ENCODE measurements at regions not wholly inside any gene's neighbourhood (a gene's known extent, or its start where the extent isn't known, plus 50 kb on each side); places are given as distances from the start of the nearest gene placed in this dataset.
"Not testable (repeated sequence)": the region's sequence is repeated elsewhere in the genome, so short reads cannot be mapped to it uniquely, and the experiment has no call there.

DNA sequence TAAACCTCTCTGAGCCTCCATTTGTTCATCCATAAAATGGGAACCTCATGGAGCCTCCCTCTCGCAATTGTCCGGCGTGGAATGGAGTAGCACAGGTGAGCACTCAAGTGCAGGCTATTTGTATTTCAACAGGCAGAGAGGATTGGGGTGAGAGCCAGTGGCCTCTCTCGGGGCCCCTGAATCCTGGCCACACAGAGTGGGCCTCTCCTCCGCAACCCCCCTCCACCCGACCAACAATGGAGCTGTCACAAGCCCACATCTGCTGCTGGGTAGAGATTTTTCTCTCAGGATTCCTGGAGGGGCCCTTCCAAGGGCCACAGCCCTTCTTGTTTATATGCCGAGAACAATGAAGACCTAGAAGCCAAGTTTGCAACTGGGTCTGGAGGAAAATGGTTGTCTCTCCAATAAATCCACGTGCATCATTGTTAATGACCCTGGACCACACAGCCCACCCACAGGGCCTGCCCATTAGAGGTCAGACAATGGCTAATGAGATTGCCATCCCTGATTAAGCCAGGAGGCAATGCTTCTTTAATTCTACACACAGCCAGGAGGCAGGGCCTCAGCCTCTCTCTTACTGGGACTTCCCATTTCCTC is 233.0 kb downstream of the ANKRD60 start:
- no peak for DNase-seq

DNA sequence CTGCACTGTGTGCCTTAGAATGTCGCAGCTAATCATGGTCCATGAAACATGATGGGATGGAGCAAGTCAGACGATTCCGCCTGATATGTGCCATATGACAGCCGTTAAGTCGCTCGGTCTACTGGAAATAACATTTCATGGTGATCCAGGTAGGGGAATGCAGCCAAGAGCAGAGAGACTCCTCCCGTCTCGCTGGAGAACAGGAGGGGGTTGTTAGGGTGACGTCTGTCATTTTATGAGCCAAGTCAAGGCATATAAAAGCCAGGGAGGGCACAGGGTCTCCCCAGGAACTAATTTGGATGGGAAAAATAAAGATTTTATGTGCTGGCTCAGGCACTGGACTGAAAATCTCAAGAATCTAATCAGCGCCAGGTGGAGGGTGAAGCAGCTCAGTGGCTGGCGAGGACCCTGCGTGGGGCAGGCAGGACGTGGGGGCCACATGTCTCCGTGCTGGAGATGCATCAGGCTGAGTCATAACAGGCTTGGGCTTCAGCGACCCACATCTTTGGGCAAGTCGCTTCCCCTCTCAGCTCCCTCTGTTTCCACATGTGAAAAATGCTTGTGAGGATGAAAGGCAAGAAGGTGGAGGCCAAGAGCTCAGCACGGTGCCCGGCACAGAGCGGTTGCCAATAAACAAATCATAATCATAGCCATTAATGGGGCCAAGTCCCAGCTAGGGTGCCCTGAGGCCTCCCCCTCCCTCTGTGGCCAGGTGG is 234.6 kb downstream of the ANKRD60 start:
- DNase-seq = no peak

DNA sequence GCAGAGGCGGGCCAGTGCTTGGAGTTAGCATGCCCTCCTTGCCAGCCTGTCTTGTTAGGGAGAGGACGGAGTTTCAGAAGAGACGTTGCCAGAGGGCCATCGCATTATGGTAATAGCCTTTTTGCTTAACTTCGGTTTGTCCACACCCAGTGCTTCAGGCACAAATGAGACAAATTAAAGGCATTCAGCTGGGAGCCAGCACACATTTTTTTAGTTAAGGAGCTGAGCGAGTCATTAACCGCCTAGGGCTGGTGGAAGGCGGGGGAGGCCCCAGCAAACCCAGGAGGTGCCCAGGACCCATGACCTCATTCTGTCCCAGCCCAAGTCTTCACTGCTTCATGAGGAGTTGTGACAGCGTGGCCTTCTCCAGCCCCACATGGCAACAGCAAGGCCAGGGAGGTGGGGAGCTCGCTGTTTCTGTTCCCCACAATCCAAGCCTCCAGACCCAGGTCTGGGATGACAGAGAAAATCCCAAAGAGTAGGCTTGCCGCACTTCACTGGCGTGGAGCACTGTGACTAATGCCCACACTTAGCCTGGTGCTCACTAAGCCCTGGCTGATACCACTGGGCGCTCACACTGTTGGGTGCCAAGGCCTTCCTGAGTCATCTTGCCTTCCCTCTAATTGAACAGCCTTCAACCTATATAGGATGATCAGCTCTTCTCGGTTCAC is 237.1 kb downstream of the ANKRD60 start:
- peak; percentile 65 for DNase-seq

DNA sequence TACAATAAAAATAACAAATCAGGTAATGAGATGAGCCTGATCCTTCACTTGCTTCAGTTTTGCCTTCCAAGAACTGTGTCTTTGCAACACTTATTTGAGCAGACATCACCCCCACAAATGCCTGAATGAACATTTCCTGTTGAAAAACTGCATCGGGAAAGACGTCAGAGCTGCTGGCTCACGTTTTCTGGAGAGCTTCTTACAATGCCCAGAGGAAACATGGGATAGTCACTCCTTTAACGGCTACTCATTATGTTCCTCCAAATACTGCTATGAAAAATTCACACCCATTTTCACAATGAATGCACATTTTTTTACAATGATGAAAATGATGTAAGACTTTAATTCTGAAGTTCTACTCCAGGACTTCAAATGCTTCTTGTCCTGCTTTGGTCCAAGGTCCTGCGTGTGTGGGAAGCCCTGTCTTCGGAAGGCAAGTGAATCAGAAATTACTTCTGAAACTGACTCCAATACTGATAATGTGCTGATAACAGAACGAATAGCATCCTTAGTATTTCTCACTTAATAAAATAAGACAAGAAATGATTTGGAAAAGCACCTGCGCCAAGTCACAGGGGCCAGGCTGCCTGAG is 238.0 kb downstream of the ANKRD60 start:
- peak; percentile 67 for DNase-seq

DNA sequence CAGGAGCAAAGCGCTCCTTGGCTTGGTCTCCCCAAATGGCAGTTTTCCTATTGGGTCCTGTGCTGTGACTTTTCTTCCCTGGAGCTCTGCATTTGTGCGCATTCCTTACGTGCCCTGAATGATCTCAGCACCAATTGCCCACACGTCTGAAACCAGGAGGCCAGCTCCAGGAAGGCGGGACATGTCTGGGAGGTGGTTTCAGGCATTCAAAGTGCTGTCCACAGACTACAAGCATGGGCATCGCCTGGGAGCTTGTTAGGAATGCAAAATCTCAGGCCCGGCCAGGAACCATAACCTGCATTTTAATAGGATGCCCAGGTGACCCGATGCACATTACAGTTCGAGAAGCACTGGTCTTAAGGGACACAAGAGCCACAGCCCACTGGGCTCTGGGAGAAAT is 239.6 kb downstream of the ANKRD60 start:
- DNase-seq = no peak

DNA sequence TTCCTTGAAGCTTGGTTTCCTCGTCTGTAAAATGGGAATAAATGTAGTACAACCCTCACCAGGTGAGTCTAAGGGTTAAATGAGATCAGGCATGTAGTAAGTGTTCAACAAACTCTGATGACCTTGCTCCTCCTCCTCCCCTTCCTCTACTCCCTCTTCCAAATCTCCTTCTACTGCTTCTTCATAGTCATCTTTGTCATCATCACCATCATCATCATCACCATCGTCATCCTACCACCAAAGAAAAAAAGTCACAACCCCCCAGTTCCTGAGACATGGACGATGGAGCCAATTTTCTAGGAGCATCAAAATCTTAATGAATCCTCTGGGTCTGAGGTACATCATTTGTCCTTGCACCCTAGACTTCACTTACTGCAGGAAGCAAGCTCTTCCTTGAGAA is 240.0 kb downstream of the ANKRD60 start:
- DNase-seq = no peak

DNA sequence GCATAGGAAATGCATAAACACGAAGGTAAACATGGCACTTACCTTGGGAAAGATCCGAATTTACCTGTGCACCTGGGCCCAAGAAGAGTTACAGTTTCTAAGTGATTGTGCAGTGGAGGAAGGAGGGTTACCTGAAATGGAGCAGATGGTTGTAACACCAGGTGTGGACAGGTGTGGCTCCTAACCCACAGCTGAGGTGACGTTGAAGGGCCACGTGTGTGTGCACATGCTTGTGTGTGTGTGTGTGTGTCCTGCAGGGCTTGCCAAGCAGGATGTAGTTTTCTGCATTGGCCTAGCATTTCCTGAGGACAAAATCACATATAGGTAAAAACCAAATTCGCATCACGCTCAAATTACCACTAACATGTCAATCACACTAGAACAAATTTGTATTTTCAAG is 240.8 kb downstream of the ANKRD60 start:
- DNase-seq = no peak

DNA sequence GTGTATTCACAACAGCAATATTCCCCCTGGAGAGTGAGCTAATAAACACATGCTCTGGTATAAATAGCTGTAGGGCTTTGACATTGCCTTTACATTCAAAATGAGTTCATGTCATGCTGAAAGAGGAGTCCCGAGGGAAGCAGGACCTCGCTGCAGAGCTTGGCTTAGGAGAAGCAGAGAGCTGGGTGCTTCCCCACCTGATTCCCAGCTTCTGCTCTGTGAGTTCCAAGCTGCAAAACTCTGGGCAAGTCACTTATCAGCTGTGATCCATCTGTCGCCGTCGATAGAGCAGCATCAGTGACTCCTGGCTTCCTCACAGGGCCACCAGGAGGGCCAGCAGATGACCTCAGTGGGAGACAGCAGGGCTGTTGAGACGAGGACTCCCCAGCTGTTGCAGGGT is 241.8 kb downstream of the ANKRD60 start:
- no peak for DNase-seq

DNA sequence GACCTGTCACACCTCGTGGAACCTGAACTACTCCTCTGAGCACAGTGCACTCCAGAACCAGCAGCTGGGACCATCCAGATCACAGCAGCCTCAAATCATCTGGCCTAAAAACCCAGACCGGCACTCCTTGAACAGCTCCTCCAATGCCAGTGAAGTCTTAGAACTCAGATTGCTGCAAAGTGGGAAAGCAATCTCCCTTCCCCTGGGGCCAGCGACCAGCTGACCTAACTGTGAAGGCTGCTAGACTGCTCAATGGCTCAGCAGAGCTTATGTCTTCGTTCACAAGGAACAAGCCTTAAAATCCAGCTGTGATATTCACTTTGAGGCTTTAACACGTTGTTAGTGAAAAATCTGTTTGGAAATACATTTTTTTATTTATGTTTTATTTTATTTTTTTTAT is 243.2 kb downstream of the ANKRD60 start:
- DNase-seq = no peak

DNA sequence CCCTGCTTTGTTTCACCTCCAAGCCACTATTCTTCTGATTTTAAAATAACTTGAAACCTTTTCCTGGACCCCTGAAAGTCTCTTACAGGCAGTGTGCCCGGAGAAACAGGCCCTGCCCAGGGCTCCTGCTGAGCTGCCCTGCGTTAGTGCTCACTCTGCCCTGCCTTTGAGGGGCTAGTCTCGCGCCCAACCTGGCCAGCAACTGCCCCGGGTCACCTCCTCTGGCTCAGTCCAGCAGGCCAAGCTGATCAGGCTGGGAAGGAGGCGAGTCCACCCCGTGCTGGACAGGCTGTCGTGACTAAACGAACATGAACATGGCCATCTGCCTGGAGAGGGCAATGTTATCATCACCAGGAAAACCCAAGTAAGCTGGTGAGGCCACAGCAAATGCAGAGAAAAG is 245.4 kb downstream of the ANKRD60 start:
- no peak for DNase-seq

DNA sequence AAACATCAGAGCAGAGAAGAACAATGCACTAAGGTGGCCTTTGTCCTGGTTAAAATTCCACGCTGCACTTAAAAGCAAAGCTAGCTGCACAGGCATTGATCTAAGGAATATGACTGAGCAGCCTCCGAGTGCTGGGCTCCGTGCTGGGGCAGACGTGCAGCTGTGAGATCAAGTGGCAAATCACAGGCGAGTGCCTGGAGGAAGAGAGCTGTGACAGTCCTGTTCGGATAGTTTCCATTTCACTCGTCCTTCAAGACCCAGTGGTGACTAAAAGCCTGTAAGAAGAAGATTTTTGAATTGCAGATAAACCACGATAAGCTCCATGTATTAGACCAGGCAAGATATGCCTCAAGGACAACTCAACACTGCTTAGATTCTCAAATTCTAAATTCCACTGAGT is 247.9 kb downstream of the ANKRD60 start:
- no peak for DNase-seq

DNA sequence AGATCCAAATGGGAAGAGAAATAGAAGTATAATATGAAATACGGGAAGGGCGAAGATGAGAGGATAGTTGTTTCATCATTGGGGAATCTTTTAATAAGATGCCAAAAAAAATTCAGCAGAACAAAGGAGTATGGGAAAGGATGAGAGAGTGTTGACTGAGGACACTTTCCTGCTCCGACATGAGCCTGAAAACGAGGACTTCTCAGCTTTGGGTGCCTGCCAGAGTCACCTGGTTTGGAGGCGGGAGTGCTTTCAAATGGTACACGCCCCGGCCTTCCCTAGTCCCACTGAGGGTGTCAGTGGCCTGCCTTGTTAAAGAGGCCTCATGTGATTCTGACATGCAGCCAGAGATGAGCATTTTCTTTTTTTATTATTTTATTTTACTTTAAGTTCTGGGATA is 250.9 kb downstream of the ANKRD60 start:
- no peak for DNase-seq

DNA sequence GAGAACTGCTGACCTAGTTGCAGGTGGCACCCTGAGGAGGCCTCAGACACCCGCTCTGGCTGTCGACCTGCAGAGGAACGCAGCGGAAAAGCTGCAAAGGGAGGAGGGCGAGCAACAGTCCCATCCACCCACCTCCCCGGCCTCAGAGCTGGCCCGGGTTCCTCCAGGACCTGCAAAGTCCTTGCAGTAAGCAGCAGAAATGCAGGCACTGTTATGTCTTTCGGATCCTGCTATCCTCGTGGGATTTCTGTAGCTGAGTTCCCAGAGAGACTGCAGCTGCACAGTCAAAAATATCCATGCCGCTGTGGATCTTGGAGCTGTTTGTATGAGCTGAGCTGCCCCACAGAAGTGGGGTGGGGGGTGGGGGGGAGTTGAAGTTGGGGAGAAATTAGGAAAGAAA is 251.3 kb downstream of the ANKRD60 start:
- DNase-seq = no peak

DNA sequence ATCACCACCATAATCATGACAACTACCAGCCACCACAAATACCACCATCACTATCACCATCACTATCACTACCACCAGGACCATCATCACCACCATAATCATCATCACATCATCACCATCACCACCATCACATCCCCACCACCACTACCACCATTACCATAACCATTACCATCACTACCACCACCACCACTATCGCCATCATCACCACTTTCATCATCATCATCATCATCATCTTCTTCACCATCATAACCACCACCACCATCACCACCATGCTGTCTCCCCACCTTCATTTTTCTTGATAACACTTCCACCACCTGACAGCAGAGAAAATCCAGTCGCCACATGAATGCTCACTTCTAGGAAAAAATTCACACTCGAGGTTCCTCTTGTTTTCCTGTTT is 253.6 kb downstream of the ANKRD60 start:
- DNase-seq = no peak

DNA sequence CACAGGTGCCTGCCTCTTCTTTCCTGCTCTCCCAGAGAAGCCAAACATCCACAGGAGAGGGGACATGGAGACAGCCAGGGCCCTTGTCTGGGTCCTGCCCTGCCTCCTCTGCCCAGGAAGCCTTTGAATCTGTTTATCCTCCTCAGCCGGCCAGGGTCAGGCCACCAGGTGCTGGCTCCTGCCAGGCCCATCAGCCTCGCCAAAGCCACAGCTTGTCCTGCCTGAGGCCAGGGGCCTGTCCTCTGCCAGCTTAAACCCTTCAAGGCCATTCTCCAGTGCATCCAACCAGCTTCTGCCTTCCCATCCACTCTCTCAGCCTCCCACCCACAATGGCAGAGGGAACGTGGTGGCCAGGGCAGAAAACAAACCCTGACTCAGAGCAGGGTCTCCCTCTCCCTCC is 254.6 kb downstream of the ANKRD60 start:
- no peak for DNase-seq

DNA sequence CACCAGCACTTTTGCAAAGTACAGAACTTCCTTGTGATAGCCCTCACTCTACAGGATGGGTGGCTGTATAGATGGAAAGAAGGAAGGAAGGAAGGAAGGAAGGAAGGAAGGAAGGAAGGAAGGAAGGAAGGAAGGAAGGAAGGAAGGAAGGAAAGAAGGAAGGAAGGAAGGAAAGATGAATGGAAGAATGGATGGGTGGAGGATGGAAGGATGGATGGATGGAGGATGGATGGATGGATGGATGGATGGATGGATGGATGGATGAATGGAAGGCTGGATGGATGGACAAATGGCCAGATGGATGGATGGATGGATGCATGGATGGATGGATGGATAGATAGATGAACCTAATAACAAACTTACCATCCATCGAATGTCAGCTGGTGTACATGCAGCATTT is 256.9 kb downstream of the ANKRD60 start:
- not testable (repeated sequence) for DNase-seq

DNA sequence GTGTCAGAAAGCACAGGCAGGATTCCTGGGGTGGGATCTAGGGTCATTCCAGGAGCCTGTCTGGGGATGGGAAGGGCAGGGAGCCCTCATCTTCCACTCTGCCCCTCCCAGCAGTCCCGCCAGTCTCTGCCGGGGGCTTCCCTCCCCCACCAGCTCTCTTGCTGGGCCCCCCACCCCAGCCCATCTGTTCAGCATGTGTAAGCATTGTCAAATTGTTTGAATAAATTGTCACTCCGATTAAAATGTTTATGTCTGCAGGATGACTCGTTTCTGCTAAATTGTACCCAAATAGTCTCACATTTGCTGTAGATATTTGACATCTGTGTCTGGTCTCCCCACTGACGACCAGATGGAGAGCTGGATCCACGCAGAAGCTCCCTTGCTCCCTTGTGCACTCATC is 257.6 kb downstream of the ANKRD60 start:
- no peak for DNase-seq

DNA sequence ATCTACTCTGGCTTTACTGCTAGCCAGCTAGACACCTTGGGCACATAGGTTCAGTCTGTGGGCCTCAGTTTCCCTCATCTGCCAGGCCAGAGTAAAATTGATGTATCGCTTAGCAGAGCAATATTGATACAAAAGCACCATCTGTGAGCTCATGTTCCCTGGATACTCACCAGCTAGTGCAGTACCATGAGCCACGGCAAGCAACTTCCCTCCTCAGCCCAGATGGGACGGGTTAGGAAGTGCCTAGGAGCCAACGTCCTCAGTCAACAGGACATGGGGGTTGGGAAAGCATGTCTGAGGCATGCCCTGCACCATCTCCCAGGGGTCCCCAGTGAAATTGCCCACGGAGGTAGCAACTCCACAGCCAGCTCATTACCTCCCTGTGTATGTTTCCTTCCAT is 258.3 kb downstream of the ANKRD60 start:
- DNase-seq = no peak

DNA sequence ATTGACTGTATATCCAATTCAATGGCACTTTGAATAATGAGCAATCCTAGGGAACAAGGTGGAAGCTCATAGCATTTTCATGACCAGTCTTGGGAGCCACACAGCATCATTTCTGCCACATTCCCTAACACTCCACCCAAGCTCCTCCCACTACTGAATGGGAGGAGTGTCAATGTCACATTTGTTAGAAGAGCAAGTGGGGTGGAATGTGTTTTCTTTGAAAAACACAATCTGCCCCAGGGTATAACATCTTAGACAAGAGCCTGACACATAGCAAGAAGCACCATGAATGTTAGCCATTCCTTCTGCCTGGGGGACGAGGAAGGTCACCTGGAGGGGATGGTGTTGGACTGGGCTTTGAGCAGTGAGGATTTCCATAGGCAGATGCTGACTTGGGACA is 258.3 kb upstream of the PMEPA1 start:
- DNase-seq = no peak

DNA sequence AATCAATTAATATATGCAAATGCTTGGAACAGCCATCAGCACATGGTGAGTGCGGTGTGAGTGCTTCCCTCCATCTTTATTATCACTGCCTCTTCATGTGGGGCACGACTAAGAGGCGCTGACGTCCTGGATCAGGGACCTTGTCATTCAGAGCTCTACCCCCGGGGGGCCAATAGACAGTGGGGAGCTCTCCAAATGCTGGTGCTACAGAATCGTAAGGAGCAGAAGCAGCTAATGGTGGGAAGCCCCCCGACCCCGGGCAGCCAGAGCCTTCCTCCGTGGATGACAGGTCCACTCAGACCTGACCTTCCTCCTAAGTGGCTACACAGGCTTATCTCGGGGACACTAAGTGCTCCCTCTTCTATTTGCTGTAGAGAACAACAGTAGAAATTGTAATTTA is 257.5 kb upstream of the PMEPA1 start:
- no peak for DNase-seq

DNA sequence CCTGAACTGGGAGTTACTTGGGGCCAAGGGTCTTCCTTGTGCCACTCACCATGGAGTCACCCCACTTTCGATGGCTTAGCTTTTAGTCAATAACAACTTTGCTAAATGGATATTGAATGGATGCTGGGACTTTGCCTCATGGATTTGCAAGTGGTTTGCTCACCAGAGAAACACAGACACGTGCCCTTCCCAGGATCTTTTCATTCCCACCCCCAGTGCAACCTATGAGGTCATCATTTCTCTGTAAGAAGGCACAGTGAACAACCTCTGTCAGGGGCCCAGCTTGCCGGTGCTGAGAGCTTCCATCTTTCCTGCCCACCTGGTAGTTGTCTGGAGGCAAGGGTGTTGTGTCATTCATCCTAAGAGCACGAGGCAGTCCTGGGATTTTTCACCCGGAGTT is 256.8 kb upstream of the PMEPA1 start:
- no peak for DNase-seq

DNA sequence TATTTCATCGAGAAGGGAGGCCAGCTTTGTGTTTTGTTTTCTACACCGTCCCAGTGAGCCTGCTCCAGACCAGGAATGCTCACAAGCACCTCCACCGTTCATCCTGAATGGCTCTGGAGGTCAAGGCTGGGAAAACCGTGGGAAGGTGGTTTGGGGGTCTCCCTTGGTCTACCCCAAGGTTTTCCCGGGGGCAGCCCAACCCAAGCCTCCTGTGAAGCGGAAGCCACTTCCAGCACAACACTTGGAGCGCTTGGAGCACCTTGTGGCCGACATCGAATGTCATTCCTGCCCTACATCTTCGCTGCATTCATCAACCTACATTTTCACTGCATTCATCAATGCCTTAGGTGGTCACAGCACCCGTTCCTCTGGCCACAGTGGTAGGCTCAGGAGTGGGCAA is 255.6 kb upstream of the PMEPA1 start:
- DNase-seq = no peak

DNA sequence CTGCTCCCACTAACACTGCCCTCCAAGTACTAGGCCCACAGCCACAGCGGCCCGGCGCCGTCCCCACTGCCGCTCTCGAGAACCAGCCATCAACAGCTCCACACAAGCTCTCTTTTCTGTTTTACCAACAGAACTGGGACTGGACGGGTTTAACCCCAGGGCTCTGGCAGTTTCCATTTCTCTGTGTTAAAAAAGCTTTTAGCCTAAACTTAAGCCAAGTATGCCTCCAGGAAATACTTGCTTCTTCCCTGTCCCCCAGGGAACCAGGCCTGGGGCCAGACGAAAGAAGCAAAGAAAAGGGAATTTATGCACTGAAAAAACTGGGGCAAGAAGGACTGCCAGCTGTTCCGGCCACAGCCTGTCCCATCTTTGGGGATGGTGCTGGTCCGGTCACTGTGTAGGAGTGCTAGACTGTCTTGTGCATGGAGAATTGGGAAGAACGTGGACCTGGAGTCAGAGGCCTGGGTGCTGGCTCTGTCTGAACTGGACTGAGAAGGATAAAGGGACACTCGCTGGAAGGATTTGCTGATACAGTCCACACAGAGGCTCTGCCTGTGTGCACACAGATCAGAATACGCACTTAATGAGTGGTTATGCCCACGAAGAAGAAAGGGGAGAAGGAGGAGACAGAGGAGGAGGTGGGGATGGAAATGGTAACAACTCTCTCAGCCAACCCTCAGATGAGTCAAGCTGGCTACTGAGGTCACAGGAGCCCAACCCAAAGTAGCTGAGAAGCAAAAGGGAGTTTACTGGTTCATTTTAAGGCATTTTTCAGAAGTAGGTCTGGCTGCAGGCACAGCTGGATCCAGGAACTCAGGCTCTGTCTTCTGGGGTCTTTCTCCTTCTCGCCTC is 254.4 kb upstream of the PMEPA1 start:
- DNase-seq = no peak

Measured in NCI-H226 (cell line).